OCI-LY1 (cell line): ENCODE measurements at regions not wholly inside any gene's neighbourhood (a gene's known extent, or its start where the extent isn't known, plus 50 kb on each side); places are given as distances from the start of the nearest gene placed in this dataset.

Experiments used
- H2AFZ ChIP-seq: fragments of 200-600 bp; sonication (generic), shearing (Covaris generic); 2 replicates; pipeline ENCODE4 v1.6.0; 2014; ENCODE audit warnings: antibody characterized with exemption, mild to moderate bottlenecking, low read length
- H3F3A ChIP-seq: fragments of 200-600 bp; sonication (generic), shearing (Covaris generic); 2 replicates; pipeline ENCODE4 v1.6.0; 2014; ENCODE audit warnings: mild to moderate bottlenecking, antibody characterized with exemption, low read length, moderate library complexity; ENCODE audit not compliant: insufficient read depth
- H3K27ac ChIP-seq: fragments of 200-600 bp; sonication (generic); 2 replicates; pipeline ENCODE4 v1.5.1; 2014; ENCODE audit warnings: low read length, mixed run types, mild to moderate bottlenecking, low read depth; ENCODE audit not compliant: poor library complexity, severe bottlenecking
- H3K27me3 ChIP-seq: fragments of 200-600 bp; sonication (generic); 2 replicates; pipeline ENCODE4 v1.6.0; 2014; ENCODE audit warnings: antibody characterized with exemption, mild to moderate bottlenecking, low read length, moderate library complexity; ENCODE audit not compliant: insufficient read depth
- H3K36me3 ChIP-seq: fragments of 200-600 bp; sonication (generic); 2 replicates; pipeline ENCODE4 v1.6.1; 2014; ENCODE audit warnings: mild to moderate bottlenecking, antibody characterized with exemption, low read length, moderate library complexity, mixed read lengths; ENCODE audit not compliant: insufficient read depth
- H3K4me1 ChIP-seq: fragments of 200-600 bp; sonication (generic); 2 replicates; pipeline ENCODE4 v1.5.1; 2014; ENCODE audit warnings: mild to moderate bottlenecking, low read length, moderate library complexity; ENCODE audit not compliant: insufficient read depth, severe bottlenecking
- H3K4me2 ChIP-seq: fragments of 200-600 bp; sonication (generic), shearing (Covaris generic); 2 replicates; pipeline ENCODE4 v1.6.1; 2014; ENCODE audit warnings: low read length
- H3K4me3 ChIP-seq: fragments of 200-600 bp; sonication (generic); 2 replicates; pipeline ENCODE4 v1.5.1; 2014; ENCODE audit warnings: low read length, low read depth, mild to moderate bottlenecking, mixed read lengths; ENCODE audit not compliant: poor library complexity, severe bottlenecking
- H3K79me2 ChIP-seq: fragments of 200-600 bp; shearing (Covaris generic); 2 replicates; pipeline ENCODE4 v1.6.1; 2016; ENCODE audit warnings: mixed run types, low read length, mixed read lengths; ENCODE audit not compliant: insufficient read depth
- H3K9ac ChIP-seq: fragments of 200-600 bp; sonication (generic), shearing (Covaris generic); 2 replicates; pipeline ENCODE4 v1.6.1; 2014; ENCODE audit warnings: mild to moderate bottlenecking, low read length, mixed read lengths
- H3K9me2 ChIP-seq: fragments of 200-600 bp; sonication (generic), shearing (Covaris generic); 2 replicates; pipeline ENCODE4 v1.6.1; 2014; ENCODE audit warnings: low read depth, mild to moderate bottlenecking, low read length, mixed read lengths
- H3K9me3 ChIP-seq: fragments of 200-600 bp; shearing (Covaris generic); 2 replicates; pipeline ENCODE4 v1.6.1; 2014; ENCODE audit warnings: low read length, mixed read lengths
- H4K20me1 ChIP-seq: fragments of 200-600 bp; sonication (generic), shearing (Covaris generic); 2 replicates; pipeline ENCODE4 v1.6.0; 2016; ENCODE audit warnings: mild to moderate bottlenecking, low read length; ENCODE audit not compliant: insufficient read depth
- EZH2 ChIP-seq: fragments of 200-600 bp; sonication (generic), shearing (Covaris generic); IDR thresholded peaks from 2 replicates; pipeline ENCODE4 v1.8.0; 2017; ENCODE audit warnings: borderline replicate concordance, mixed run types, mild to moderate bottlenecking, antibody characterized with exemption, low read length, moderate library complexity, mixed read lengths
- TF ChIP-seq, protein P1 (sequence below): fragments of 200-600 bp; sonication (generic), shearing (Covaris generic); IDR thresholded peaks from 2 replicates; pipeline ENCODE4 v1.5.1; 2017; ENCODE audit warnings: mild to moderate bottlenecking, antibody characterized with exemption, low read length, moderate library complexity, mixed read lengths

- no peak overlapping the region for H3K4me2 ChIP-seq
- H3K36me3 ChIP-seq: no peaks in the 10 kb centered on the region
- TF ChIP-seq, protein P1, sequence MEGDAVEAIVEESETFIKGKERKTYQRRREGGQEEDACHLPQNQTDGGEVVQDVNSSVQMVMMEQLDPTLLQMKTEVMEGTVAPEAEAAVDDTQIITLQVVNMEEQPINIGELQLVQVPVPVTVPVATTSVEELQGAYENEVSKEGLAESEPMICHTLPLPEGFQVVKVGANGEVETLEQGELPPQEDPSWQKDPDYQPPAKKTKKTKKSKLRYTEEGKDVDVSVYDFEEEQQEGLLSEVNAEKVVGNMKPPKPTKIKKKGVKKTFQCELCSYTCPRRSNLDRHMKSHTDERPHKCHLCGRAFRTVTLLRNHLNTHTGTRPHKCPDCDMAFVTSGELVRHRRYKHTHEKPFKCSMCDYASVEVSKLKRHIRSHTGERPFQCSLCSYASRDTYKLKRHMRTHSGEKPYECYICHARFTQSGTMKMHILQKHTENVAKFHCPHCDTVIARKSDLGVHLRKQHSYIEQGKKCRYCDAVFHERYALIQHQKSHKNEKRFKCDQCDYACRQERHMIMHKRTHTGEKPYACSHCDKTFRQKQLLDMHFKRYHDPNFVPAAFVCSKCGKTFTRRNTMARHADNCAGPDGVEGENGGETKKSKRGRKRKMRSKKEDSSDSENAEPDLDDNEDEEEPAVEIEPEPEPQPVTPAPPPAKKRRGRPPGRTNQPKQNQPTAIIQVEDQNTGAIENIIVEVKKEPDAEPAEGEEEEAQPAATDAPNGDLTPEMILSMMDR: no peak
- no peak for TF ChIP-seq EZH2
- H3K27me3 ChIP-seq: no peaks in the 10 kb centered on the region; the same call in 1 of the 2 replicates
- no peaks in the 10 kb centered on the region for H3F3A ChIP-seq
- no peaks in the 10 kb centered on the region for H3K9me2 ChIP-seq
- no peak overlapping the region for H3K27ac ChIP-seq
- H4K20me1 ChIP-seq: no peaks in the 10 kb centered on the region
- H3K4me1 ChIP-seq: no peaks in the 10 kb centered on the region
- H3K4me3 ChIP-seq: no peak overlapping the region
- H2AFZ ChIP-seq: no peak overlapping the region
- H3K79me2 ChIP-seq: no peaks in the 10 kb centered on the region
- no peak overlapping the region for H3K9ac ChIP-seq
- no peaks in the 10 kb centered on the region for H3K9me3 ChIP-seq
Measured at GRCh38 chr13:108005231-108005630, 210.1 kb downstream of the LIG4 start.

- H3K9ac ChIP-seq: no peak overlapping the region
- H3K36me3 ChIP-seq: no peaks in the 10 kb centered on the region
- no peaks in the 10 kb centered on the region for H3F3A ChIP-seq
- no peak overlapping the region for H3K27ac ChIP-seq
- no peaks in the 10 kb centered on the region; the same call in 1 of the 2 replicates for H3K27me3 ChIP-seq
- no peaks in the 10 kb centered on the region for H3K4me1 ChIP-seq
- no peaks in the 10 kb centered on the region for H4K20me1 ChIP-seq
- H3K4me2 ChIP-seq: no peak overlapping the region
- no peak overlapping the region for H3K4me3 ChIP-seq
- no peaks in the 10 kb centered on the region for H3K9me3 ChIP-seq
- no peaks in the 10 kb centered on the region for H3K9me2 ChIP-seq
- no peak overlapping the region for H2AFZ ChIP-seq
- no peaks in the 10 kb centered on the region for H3K79me2 ChIP-seq
- TF ChIP-seq EZH2: no peak
- TF ChIP-seq, protein P1: no peak
Measured at GRCh38 chr13:108003626-108004025, 211.7 kb downstream of the LIG4 start.

DNA sequence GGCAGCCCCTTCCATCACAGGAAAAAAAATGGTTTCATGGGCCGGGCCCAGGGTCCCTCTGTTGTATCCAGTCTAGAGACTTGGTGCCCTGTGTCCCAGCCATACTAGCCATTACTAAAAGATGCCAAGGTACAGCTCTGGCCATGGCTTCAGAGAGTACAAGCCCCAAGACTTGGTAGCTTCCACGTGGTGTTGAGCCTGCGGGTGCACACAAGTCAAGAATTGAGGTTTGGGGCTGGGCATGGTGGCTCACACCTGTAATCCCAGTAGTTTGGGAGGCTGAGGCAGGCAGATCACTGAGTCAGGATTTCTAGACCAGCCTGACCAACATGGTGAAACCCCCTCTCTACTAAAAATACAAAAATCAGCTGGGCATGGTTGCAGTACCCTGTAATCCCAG, 214.3 kb downstream of the LIG4 start:
- no peaks in the 10 kb centered on the region for H3K9me2 ChIP-seq
- no peak overlapping the region for H3K9ac ChIP-seq
- no peak overlapping the region for H2AFZ ChIP-seq
- no peaks in the 10 kb centered on the region for H3K79me2 ChIP-seq
- no peak overlapping the region for H3K4me2 ChIP-seq
- H3K27ac ChIP-seq: no peak overlapping the region
- no peaks in the 10 kb centered on the region for H4K20me1 ChIP-seq
- H3K36me3 ChIP-seq: no peaks in the 10 kb centered on the region
- H3F3A ChIP-seq: no peaks in the 10 kb centered on the region
- no peak for TF ChIP-seq EZH2
- TF ChIP-seq, protein P1: no peak
- no peaks in the 10 kb centered on the region; the same call in 1 of the 2 replicates for H3K27me3 ChIP-seq
- H3K4me1 ChIP-seq: no peaks in the 10 kb centered on the region
- H3K9me3 ChIP-seq: no peaks in the 10 kb centered on the region
- no peak overlapping the region for H3K4me3 ChIP-seq
